ENCODE measurements at regions not wholly inside any gene's neighbourhood (a gene's known extent, or its start where the extent isn't known, plus 50 kb on each side); places are given as distances from the start of the nearest gene placed in this dataset.

GRCh38 chr20:11216451-11217314, 542.9 kb upstream of the JAG1 start:
- TF ChIP-seq CTCF (IDR thresholded peaks at IDR 0.05; ENCODE audit: low read depth, low read length): no peak
- TF ChIP-seq EZH2phosphoT487 (IDR thresholded peaks at IDR 0.05; ENCODE audit: low read depth): no peak

Data from OCI-LY3 (cell line).